Posterior cingulate gyrus (tissue), 11 donors: ENCODE measurements at regions not wholly inside any gene's neighbourhood (a gene's known extent, or its start where the extent isn't known, plus 50 kb on each side); places are given as distances from the start of the nearest gene placed in this dataset.
A peak's percentile ranks its signal among the peaks of the same experiment; 100 is the strongest.

Source experiments
- DNase-seq, 10 donors: peaks; one replicate each; pipeline versions ENCODE4 v3.0.0 to v3.0.0-alpha.2; 2020 to 2021; ENCODE audit warnings: mixed read lengths in 3 of 10
- intact Hi-C: fragments of 100-400 bp; cut with DNase I; formaldehyde crosslinking; loops from one replicate; pipeline ENCODE4 v1.15.1; 2023

GRCh38 chr12:114982760-114983159, 298.8 kb upstream of the TBX3 start:
- no peak for DNase-seq

GRCh38 chr12:114981036-114981435, 297.1 kb upstream of the TBX3 start:
- intact Hi-C loops, result no loop called here
- DNase-seq, result no peak

More at GRCh38 chr12:114982760-114983159, 298.8 kb upstream of the TBX3 start:
- intact Hi-C loops, result no loop called here

GRCh38 chr12:114976959-114977358, 293.0 kb upstream of the TBX3 start:
- intact Hi-C loops, result no loop called here
- DNase-seq, result no peak

GRCh38 chr12:114976372-114976771, 292.4 kb upstream of the TBX3 start:
- intact Hi-C loops, result no loop called here
- DNase-seq, result no peak

- DNase-seq, result no peak
- intact Hi-C loops, result no loop called here
Measured at GRCh38 chr12:114975640-114976310, 291.8 kb upstream of the TBX3 start.

- intact Hi-C loops, result no loop called here
- DNase-seq, result no peak
Measured at GRCh38 chr12:114974826-114975639, 291.1 kb upstream of the TBX3 start.

GRCh38 chr12:114974333-114974732, 290.4 kb upstream of the TBX3 start:
- intact Hi-C loops, result no loop called here
- DNase-seq, result no peak

- no peak for DNase-seq
- intact Hi-C loops, result no loop called here
Measured at GRCh38 chr12:114968727-114969126, 284.8 kb upstream of the TBX3 start.

- intact Hi-C loops, result no loop called here
Measured at GRCh38 chr12:114967151-114967550, 283.2 kb upstream of the TBX3 start.

GRCh38 chr12:114964841-114965240, 280.9 kb upstream of the TBX3 start:
- DNase-seq, result no peak
- intact Hi-C loops, result no loop called here

More at GRCh38 chr12:114967151-114967550, 283.2 kb upstream of the TBX3 start:
- no peak for DNase-seq

GRCh38 chr12:114963846-114964245, 279.9 kb upstream of the TBX3 start:
- intact Hi-C loops, result no loop called here
- DNase-seq, result no peak

GRCh38 chr12:114961491-114961890, 277.5 kb upstream of the TBX3 start:
- intact Hi-C loops, result no loop called here
- no peak for DNase-seq

GRCh38 chr12:114958538-114958937, 274.6 kb upstream of the TBX3 start:
- no peak for DNase-seq
- intact Hi-C loops, result no loop called here

- intact Hi-C loops, result no loop called here
- no peak for DNase-seq
Measured at GRCh38 chr12:114957225-114957624, 273.2 kb upstream of the TBX3 start.

GRCh38 chr12:114955414-114956014, 271.5 kb upstream of the TBX3 start:
- DNase-seq, result no peak
- intact Hi-C loops, result no loop called here

GRCh38 chr12:114954511-114955055, 270.6 kb upstream of the TBX3 start:
- intact Hi-C loops, result no loop called here
- no peak for DNase-seq

- intact Hi-C loops, result no loop called here
- DNase-seq, result peak in 2 of 10 donors; percentile 60 to 67
Measured at GRCh38 chr12:114952573-114953271, 268.7 kb upstream of the TBX3 start.

- no peak for DNase-seq
- intact Hi-C loops, result no loop called here
Measured at GRCh38 chr12:114949058-114949820, 265.3 kb upstream of the TBX3 start.

GRCh38 chr12:114945351-114945750, 261.4 kb upstream of the TBX3 start:
- DNase-seq, result no peak
- intact Hi-C loops, result no loop called here

GRCh38 chr12:114944736-114945135, 260.8 kb upstream of the TBX3 start:
- no peak for DNase-seq
- intact Hi-C loops, result no loop called here
